KMS-11 (cell line): ENCODE measurements at regions not wholly inside any gene's neighbourhood (a gene's known extent, or its start where the extent isn't known, plus 50 kb on each side); places are given as distances from the start of the nearest gene placed in this dataset.

Source experiments
- H2AFZ ChIP-seq: fragments of 200-600 bp; sonication (generic); 2 replicates; pipeline ENCODE4 v1.6.1; 2016; ENCODE audit warnings: antibody characterized with exemption, mixed run types, low read depth
- H3K27ac ChIP-seq: fragments of 200-600 bp; sonication (generic); 2 replicates; pipeline ENCODE4 v1.6.1; 2016; ENCODE audit warnings: mild to moderate bottlenecking, mixed run types
- H3K27me3 ChIP-seq: fragments of 200-600 bp; sonication (generic); 2 replicates; pipeline ENCODE4 v1.6.1; 2017; ENCODE audit warnings: mild to moderate bottlenecking, low read depth, mixed run types, moderate library complexity; ENCODE audit not compliant: insufficient read depth
- H3K36me3 ChIP-seq: fragments of 200-600 bp; sonication (generic); 2 replicates; pipeline ENCODE4 v1.6.1; 2017; ENCODE audit warnings: mild to moderate bottlenecking, mixed run types; ENCODE audit not compliant: insufficient read depth
- H3K4me1 ChIP-seq: fragments of 200-600 bp; sonication (generic); 2 replicates; pipeline ENCODE4 v1.6.1; 2016; ENCODE audit warnings: mild to moderate bottlenecking, low read depth, mixed run types; ENCODE audit not compliant: poor library complexity, severe bottlenecking
- H3K4me2 ChIP-seq: fragments of 200-600 bp; sonication (generic); 2 replicates; pipeline ENCODE4 v1.7.0; 2016; ENCODE audit warnings: mild to moderate bottlenecking, mixed run types
- H3K4me3 ChIP-seq: fragments of 200-600 bp; sonication (generic); IDR thresholded peaks from 2 replicates; pipeline ENCODE4 v1.6.1; 2017; ENCODE audit warnings: low read depth, low read length, mixed read lengths; ENCODE audit not compliant: insufficient read depth
- H3K79me2 ChIP-seq: fragments of 200-600 bp; sonication (generic); 2 replicates; pipeline ENCODE4 v1.6.1; 2016; ENCODE audit warnings: low read depth, mixed run types; ENCODE audit not compliant: insufficient read depth
- H3K9ac ChIP-seq: fragments of 200-600 bp; sonication (generic); 2 replicates; pipeline ENCODE4 v1.6.1; 2016; ENCODE audit warnings: mild to moderate bottlenecking, mixed run types
- H4K20me1 ChIP-seq: fragments of 200-600 bp; sonication (generic); 2 replicates; pipeline ENCODE4 v1.6.1; 2016; ENCODE audit warnings: mild to moderate bottlenecking, mixed run types; ENCODE audit not compliant: insufficient read depth
- TF ChIP-seq, protein P1 (sequence below): fragments of 200-600 bp; sonication (generic); conservative IDR thresholded peaks from 2 replicates; pipeline ENCODE4 v1.6.1; 2017; ENCODE audit warnings: low read depth, mild to moderate bottlenecking, antibody characterized with exemption, low read length, moderate library complexity, mixed read lengths

DNA sequence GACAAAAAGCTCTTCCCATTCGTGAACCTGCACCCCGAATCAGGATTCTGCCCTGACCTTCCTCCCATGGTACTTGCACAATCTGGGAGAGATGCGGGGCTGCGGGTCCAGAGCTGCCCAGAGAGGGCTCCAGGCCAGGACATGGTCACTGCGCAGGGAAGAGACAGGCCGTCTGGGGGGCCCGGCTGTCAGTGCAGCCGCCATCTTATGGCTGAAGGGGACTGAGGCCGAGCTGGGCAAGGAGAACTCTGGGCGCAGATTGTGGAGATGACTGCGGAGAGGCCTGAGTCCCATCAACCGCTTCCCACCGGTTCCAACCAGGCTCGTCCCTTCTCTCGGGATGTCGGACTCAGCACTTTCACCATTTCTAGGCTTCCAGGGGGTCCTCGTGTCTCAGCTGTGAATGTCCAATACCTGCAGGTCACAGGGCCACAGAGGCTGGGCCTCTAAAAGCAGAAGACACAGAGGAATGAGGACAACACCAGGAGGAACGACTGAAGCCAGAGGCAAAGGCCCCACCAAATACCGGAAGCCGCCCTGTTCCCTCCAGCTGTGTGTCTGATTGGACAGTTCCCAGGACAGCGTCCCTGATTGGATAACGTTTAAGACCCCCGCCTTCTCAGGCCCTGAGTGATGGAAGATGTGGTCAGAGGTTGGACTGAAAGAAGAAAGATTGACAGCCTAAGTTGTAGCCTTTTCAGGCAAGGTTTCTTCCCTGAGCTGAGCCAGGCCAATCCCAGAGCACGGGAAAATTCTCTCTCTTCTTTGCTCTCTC is 117.1 kb upstream of the ZNF91 start:
- Histone ChIP-seq H3K4me1 (no peaks in the 10 kb centered on the region), H3K4me2 (no peak overlapping the region), H3K36me3 (no peaks in the 10 kb centered on the region), H2AFZ (no peak overlapping the region), H3K4me3 (no peak overlapping the region), H3K9ac (no peak overlapping the region), H4K20me1 (no peaks in the 10 kb centered on the region), H3K27ac (no peak overlapping the region), H3K79me2 (no peaks in the 10 kb centered on the region), H3K27me3 (no peaks in the 10 kb centered on the region)
- TF ChIP-seq, protein P1, sequence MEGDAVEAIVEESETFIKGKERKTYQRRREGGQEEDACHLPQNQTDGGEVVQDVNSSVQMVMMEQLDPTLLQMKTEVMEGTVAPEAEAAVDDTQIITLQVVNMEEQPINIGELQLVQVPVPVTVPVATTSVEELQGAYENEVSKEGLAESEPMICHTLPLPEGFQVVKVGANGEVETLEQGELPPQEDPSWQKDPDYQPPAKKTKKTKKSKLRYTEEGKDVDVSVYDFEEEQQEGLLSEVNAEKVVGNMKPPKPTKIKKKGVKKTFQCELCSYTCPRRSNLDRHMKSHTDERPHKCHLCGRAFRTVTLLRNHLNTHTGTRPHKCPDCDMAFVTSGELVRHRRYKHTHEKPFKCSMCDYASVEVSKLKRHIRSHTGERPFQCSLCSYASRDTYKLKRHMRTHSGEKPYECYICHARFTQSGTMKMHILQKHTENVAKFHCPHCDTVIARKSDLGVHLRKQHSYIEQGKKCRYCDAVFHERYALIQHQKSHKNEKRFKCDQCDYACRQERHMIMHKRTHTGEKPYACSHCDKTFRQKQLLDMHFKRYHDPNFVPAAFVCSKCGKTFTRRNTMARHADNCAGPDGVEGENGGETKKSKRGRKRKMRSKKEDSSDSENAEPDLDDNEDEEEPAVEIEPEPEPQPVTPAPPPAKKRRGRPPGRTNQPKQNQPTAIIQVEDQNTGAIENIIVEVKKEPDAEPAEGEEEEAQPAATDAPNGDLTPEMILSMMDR = no peak

DNA sequence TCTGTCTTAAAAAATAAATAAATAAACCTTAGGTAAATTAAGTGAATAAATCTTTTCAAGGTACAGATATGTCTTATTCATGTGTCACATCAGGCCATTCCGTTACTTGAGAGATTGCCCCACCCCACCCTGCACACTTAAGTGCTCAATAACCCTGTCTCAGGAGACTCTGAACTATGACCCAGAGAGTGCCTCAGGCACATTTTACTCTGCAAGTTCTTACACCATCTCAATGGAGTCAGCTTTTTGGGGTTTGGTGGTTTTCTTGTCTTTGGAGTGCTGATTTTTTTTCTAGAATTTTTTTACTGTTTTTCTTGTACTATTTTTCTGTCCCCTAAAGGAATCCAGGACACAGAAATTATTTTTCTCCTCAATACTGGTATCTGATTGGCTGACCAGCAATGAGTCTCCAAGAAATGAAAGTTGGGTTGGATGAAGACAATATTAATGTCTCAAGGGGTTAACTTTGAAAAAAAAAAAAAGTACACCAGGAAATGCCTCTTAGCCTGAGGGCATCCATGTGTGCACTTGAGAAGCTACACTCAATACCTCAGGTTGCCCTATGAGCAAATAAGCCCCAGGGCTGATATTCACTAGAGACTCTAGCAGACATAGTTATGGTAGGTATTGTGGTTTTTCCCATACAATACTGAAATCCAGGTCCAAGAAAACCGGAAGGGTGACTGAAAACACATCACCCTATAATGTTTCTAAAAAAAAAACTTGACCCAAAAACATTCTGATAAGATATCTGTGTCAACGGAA is 114.6 kb upstream of the ZNF91 start:
- no peaks in the 10 kb centered on the region for H4K20me1 ChIP-seq
- H3K79me2 ChIP-seq = no peaks in the 10 kb centered on the region
- H3K4me3 ChIP-seq = no peak overlapping the region
- H3K4me1 ChIP-seq = no peaks in the 10 kb centered on the region
- no peaks in the 10 kb centered on the region for H3K27me3 ChIP-seq
- H3K36me3 ChIP-seq = no peaks in the 10 kb centered on the region
- no peak overlapping the region for H3K9ac ChIP-seq
- no peak overlapping the region for H3K27ac ChIP-seq
- no peak overlapping the region for H3K4me2 ChIP-seq
- TF ChIP-seq, protein P1 = no peak
- H2AFZ ChIP-seq = no peak overlapping the region

DNA sequence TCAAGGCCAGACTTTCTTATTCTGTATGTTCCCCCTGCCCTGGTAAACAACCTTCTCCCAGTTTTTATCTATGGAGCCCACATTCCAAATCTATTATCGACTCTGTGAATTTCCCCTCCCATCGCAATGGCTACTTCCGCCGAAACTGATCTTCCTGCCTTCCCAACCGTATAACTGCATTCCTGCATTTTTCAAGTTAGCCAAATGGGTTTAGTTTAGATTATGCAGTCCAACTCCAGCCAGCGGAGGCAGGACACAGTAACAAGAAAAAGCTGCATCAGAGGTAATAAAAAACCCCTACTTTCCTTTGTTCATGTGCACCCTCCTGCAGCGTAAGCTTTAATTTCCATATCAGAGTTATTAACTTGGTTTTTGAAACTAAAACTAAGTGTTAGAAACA is 112.2 kb upstream of the ZNF91 start:
- H3K27ac ChIP-seq = no peak overlapping the region
- TF ChIP-seq, protein P1 = no peak
- no peak overlapping the region for H2AFZ ChIP-seq
- no peak overlapping the region for H3K4me2 ChIP-seq
- H3K79me2 ChIP-seq = no peaks in the 10 kb centered on the region
- no peaks in the 10 kb centered on the region for H4K20me1 ChIP-seq
- H3K4me3 ChIP-seq = no peak overlapping the region
- no peaks in the 10 kb centered on the region for H3K4me1 ChIP-seq
- no peaks in the 10 kb centered on the region for H3K36me3 ChIP-seq
- no peak overlapping the region for H3K9ac ChIP-seq
- H3K27me3 ChIP-seq = no peaks in the 10 kb centered on the region

DNA sequence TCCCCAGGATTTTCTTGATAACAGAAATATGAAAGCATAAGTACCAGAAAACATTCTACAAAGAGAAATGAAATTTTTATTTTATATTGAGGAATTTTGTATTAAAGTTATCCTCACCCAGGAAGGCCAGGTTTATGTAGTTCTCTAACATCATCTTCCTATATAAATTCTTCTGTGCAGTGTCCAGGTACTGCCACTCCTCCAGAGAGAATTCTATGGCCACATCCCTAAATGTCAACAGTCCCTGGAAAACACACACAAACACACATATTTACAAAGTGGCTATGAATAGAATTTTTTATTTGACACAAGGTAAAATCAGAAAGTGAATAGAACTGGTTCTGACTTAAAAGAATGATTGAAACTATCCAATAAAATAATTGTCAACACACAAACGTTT is 110.5 kb upstream of the ZNF91 start:
- H3K9ac ChIP-seq = no peak overlapping the region
- H3K4me3 ChIP-seq = no peak overlapping the region
- H3K36me3 ChIP-seq = no peaks in the 10 kb centered on the region
- no peaks in the 10 kb centered on the region for H4K20me1 ChIP-seq
- TF ChIP-seq, protein P1 = no peak
- no peak overlapping the region for H2AFZ ChIP-seq
- H3K4me2 ChIP-seq = no peak overlapping the region
- H3K79me2 ChIP-seq = no peaks in the 10 kb centered on the region
- no peak overlapping the region for H3K27ac ChIP-seq
- no peaks in the 10 kb centered on the region for H3K27me3 ChIP-seq
- no peaks in the 10 kb centered on the region for H3K4me1 ChIP-seq
